Stimulated activated CD4-positive, alpha-beta T cell treated with anti-CD3 and anti-CD28 coated beads, Interleukin-12 subunit alpha, Interleukin-12 subunit beta, amount 100 ng/mL, for 48 hours (primary cell): ENCODE measurements at regions not wholly inside any gene's neighbourhood (a gene's known extent, or its start where the extent isn't known, plus 50 kb on each side); places are given as distances from the start of the nearest gene placed in this dataset.

Experiments used
- DNase-seq, 3 donors: peaks; one replicate each; pipeline ENCODE4 v3.0.0-alpha.2; 2020; ENCODE audit warnings: low read depth in 2 of 3, low spot score in 1 of 3

DNA sequence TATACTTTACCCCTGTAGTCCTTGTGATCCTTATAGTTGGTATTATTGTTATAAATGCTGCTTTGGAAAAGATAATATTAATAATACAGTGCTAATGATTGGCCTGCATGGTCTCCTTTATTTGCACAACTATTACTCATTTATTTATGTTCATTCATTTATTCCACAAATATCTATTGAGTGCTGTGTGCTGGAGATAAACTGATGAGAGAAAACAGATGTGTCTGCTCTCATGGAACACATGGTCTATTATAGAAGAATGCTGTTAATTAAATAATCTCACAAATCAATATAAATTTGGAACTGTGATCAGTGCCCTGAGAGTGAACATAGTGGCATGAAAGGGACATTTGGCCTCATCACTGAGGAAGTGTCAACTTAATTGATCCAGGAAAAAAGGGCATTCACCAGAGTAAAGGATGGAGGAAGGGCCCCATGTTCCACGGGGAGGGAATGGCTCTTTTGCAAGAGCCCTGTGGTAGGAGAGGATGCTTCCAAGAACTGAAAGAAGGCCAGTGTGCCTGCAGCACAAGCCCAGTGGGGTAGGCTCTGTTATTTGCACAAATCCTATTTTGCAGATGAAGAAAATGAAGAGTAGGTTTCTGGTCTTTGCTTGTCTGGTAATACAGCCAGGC, 91.5 kb upstream of the STK39 start:
- no peak for DNase-seq

DNA sequence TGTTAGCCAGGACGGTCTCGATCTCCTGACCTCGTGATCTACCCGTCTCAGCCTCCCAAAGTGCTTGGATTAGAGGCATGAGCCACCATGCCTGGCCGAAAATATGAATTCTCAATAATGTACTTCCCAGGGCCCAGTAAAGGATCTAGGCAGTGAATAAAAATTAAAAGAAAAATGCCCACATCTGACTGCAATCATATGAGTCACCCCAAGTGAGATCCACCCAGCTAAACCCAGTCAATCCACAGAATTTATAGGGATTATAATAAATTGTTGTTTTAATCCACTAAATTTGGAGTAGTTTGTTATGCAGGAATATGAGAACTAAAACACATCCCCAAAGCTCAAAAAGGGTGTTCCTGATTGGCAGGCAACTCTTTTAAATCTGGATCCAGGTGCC, 93.5 kb upstream of the STK39 start:
- DNase-seq = no peak

DNA sequence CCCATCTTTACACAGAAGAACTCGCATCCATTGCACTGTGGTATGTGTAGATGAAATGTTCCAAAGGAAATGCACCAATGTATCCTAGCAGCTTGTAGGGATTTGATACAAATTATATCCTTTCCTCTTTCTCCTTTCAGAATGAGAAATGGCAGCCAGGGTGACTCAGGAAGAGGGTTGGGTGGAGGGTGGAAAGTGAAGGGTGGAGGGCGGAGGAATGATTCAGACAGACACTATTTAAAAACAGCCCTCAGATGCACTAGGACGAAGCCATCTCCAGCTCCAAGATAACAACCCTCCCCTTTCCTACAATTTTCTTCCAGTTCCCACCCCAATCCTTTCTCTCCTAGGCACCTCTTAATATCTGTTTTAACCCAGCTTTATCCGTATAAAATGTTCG, 96.2 kb upstream of the STK39 start:
- no peak for DNase-seq

DNA sequence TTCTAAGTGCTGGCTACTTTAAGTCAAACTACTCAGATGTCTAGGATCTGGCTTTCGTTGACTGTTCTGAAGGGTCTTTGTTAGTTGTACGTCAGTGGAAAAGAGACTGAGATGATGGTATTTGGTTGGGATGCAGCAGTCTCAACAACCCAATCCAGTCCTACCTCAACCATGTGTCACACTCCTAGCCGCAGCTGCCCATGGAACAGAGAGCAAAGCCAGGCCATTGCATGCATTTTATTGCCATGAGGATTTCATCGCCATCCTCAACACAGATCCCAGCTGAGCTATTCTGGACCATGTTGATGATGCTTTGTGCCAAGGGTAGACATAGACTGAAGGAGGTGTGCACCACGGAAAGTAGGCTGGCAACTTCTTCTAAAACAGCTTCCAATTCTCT, 97.3 kb upstream of the STK39 start:
- DNase-seq = no peak

DNA sequence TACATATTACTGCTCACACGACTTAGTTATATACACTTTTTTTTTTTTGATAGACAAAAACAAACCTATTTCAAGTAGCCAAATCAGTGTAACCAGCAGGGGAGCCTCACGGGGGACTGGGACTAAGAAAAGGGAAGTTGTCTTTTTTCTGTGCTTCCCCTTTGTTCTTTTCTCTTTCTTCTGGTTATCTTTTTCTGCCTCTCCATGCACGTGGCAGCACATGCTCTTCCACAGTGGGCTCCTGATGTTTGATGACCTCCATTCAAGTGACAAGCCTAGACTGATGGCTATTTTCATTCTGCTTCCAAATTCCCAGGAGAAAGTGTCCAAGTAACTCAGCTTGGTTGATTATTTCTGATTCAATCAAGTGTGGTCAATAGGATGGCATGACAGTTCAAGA, 98.2 kb upstream of the STK39 start:
- DNase-seq = no peak

DNA sequence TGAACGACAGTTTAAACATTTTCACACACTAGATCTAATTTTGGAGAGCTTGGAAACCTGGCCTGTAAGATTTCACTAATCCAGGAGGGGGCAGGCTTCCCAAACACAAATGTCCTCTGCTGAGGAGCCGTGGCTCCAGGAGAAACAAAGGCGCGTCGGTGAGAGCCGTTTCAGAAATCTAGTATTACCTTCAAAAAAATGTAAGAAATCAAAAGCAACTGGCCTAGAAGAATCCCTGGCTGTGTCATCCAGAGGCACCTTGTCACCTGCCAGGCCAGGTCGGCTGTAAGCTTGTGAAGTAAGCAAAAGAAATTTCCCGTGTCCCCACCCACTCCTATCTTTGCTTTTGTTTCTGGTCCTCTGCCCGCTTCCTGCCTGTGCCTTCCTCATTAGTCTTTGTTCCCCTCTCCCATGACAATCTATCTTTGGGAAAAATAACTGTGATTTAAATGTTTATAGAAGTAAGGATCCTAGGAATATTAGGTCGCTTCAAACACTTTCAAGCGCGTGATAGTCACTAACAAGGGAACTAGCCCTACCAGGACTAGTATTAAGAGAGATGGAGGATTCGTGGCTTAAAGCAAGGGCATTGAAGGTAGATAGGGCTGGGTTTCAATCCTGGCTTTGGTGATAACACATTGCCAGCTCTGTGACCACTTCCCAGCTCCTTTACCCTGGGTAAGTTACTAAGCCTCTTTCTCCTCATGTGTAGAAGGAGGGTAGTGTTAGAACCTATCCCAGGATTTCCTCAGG, 99.5 kb upstream of the STK39 start:
- peak; percentile 36 to 69 (median 48) for DNase-seq

DNA sequence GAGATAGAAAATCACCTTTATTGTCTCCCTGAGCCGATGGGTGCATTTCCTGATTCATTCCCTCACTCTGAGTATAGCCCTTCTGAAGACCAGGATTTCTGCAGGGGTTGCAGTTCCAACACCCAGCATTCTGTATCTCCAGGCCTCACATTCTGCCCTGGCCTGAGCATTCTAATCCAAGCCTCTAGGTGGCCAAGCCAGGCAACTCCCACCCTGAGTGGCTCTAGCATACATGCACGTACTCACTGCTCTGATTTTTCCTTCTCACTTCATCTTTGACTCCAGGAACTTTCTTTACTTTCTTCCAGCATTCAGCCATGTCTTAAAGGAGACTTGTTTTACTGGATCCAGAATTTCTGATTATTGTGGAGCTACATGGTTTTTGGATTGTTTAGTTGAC, 100.7 kb upstream of the STK39 start:
- no peak for DNase-seq

DNA sequence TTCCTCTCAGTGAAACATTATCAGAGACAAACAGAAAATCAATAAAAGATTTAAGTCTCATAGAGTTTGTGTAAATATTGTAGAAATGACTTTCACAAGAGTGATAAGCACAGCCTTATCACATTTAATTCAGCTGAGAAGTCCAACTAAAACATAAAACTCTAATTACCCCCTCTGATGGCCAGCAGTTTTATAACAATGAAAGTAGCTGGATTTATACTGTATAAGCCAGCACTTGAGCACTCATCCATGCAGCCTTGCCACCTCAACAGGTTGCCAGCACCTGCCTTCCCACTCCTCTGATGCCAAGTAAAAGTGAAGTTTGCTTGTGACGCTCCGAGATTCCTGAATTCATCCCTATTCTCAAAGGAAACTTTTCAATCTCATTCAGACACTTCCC, 103.0 kb upstream of the STK39 start:
- no peak for DNase-seq

DNA sequence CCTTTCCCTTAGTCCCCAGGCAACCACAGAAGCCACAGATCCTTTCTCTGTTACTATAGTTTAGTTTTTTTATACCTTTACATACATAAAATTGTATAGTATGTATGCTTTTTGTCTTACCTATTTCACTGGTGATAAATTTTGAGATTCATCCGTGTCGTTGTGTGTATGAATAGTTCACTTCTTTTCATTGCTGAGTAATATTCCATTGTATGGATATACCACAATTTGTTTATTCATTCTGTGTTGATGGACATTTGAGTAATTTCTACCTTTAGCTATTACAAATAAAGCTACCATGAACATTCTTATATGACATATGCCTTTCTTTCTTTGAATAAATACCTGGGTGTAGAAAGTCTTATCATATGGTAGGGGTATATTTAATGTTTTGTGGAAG, 102.8 kb upstream of the CERS6 start:
- DNase-seq = no peak

DNA sequence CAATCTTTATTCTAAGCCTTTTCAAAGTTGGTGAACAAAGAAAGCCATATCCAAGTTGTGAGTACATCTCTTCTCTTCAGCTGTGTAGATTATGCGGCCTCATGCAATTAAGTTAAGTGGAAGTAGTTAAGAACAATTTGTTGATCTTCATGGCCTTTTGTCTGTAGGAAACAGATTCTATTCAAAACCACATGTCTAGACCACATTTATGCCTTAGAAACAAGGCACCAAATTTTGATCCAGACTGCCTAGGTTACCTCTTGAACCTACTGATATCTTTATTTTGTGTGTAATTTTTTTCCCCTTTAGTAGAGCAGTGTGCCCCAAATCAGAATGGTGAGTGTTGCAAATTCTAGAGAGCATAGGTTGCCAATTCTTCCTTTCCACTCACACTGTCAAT, 101.6 kb upstream of the CERS6 start:
- no peak for DNase-seq

DNA sequence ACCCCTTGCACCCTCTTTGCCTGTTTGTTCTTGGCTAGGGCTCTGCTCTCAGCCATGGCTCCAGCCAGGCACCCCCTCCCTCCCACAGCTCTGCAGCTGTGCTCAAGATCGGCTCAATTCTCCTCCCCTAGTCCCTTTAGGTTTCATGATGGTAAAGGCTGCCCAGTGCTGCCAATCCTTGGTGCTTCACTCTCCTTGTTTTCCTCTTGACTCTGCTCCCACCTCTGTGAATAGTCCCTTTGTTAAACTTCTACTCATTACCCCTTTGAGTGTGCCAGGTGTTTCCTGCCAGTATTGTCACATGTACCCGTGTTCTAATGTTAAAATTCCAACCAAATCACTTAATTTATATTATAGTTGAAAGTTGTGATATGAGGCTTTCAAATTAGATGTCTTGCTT, 101.0 kb upstream of the CERS6 start:
- DNase-seq = no peak

DNA sequence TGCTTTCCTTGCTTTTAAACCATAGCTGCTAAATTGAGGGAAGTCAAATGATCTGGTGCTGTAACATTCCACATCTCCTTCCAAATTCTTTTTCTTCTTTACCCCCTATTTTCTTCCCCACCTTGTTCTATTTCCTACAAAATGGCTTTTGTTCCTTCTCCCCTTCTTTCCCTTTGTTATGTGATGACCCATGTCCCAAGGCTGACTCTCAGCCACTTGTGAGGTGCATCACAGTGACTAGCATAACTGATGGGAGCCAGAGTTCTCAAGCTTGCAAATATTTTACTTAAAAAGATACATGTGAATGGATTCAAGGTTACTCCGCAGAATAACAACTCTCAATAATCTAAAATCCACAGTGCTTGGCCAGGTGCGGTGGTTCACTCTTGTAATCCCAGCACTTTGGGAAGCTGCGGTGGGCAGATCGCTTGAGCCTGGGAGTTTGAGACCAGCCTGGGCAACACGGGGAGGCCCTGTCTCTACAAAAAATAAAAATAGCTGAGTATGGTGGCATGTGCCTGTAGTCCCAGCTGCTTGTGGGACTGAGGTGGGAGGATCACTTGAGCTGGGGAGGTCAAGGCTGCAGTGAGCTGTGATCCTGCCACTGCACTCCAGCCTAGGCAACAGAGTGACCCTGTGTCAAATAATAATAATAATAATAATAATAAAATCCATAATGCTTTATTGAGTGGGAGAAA, 100.1 kb upstream of the CERS6 start:
- no peak for DNase-seq

DNA sequence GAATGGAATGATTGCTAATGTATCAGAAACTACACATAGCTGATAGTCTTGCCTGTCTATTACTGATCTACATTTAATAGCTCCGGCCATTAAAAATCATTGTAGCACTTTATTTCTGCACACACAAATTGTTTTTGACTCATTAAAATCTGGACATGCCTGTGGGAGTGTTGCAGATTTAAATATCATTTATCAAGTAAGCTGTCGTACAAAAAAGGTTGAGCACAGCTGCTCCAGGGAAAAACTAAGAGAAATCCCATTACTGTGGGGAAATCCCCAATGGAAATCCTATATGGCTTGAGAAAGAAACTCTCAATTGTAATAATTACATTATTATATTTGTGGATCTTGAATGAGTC, 99.6 kb upstream of the CERS6 start:
- DNase-seq = no peak

DNA sequence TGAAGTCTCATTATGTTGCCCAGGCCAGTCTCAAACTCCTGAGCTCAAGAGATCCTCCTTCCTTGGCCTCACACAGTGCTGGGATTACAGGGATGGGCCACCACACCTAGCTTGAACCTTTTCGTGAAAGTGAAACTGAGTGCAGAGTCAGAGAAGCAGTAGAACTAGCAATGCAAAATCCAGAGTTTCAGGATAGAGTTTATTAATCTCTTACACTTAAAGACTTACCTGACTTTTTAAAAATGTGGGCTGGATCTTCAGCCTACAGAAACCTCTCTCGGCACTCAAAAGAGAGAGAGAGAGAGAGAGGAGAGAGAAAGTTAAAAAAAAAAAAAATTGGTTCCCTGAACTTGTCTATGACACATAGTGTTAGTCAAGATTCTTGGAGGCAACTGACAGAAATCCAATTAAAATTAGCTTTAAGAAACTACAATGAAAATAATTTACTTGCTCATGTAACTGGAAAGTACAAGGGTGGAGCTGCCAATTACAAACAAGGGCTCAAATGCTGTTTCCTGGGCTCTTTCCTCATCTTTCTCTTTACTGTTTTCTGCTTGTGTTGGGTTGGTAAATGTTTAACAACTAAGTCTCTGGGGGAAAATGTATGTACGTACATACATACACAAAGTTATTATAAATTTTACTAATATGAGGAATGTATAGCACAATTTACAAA, 98.1 kb upstream of the CERS6 start:
- DNase-seq = no peak

DNA sequence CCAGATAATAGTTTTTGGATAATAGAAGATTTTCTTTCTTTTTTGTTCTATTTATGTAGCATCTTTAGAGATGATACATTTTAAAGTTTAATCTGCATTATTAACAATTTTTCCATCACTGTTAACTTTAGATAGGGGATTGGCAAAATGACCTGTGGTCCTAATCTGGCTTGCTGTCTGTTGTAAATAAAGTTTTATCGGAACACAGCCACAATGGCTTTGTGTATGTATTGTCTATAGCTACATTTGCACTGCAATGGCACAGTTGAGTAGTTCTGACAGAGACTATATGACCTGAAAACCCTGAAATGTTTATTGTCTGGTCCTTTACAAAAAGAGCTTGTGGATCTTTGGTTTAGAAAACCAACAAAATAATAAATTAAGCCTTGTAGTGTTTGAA, 97.0 kb upstream of the CERS6 start:
- DNase-seq = no peak

DNA sequence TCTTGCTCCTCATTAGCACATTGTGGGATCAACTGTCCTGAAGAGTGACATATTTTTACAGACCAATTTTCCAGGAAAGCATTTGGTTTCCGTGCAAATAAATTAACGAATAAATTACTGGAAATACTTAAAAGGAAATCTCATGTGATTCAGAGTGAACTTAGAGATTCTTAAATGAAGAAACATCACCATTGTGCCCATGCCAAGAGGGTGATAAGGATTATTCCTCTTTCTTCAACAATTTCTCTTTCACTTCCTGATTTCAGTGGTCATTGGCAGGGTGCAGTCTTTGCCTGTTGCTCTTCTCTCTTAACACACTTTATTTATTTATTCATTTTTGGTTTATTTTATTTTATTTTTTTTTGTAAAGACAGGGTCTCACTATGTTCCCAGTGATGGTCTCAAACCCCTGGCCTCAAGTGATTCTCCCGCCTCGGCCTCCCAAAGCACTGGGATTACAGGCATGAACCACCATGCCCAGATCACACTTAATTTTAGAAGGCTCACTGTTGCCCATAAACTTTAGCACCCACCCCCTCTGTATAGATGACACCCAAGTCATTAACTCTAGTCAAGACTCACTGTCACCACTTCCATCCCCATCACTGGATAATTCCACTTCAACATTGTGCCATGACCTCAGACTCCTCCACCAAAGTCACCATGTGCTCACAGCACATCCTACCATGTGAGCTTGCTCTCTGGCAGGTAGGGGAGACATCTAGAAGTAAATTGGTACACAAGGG, 92.6 kb upstream of the CERS6 start:
- DNase-seq = no peak

DNA sequence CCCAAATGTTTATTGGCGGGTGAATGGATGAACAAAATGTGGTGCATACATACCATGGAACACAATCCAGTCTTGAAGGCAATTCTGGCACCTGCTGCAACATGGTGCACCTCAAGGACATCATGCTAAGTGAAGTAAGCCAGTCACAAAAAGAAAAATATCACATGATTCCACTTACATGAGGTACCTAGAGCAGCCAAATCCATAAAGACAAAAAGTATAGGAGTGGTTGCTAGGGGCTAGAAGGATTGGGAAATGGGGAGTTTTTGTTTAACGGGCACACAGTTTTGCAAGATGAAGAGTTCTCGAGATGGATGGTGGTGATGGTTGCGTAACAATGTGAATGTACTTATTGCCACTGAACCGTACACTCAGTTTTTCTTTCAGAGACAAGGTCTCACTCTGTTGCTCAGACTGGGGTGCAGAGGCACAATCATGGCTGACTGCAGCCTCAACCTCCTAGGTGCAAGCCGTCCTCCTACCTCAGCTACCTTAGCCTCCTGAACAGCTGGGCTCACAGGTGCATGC, 90.9 kb upstream of the CERS6 start:
- no peak for DNase-seq

DNA sequence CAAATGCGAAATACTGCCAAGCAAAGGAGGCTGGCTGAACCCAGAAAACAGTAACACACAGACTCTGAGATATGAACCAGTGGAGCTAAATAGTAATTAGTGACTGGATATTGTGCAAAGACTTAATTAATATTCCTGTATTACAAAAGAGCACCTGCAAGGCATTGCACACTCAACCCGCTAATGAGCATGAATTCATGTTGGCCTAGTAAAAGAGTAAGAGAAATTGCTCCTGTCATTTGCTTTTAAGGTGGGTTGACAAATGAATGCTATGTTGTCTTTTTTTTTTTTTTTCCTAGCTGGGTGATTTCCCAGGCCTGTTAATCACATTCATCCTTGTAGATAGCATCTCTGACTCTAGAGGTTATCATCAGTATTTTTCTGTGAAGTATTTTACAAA, 87.0 kb upstream of the CERS6 start:
- no peak for DNase-seq

DNA sequence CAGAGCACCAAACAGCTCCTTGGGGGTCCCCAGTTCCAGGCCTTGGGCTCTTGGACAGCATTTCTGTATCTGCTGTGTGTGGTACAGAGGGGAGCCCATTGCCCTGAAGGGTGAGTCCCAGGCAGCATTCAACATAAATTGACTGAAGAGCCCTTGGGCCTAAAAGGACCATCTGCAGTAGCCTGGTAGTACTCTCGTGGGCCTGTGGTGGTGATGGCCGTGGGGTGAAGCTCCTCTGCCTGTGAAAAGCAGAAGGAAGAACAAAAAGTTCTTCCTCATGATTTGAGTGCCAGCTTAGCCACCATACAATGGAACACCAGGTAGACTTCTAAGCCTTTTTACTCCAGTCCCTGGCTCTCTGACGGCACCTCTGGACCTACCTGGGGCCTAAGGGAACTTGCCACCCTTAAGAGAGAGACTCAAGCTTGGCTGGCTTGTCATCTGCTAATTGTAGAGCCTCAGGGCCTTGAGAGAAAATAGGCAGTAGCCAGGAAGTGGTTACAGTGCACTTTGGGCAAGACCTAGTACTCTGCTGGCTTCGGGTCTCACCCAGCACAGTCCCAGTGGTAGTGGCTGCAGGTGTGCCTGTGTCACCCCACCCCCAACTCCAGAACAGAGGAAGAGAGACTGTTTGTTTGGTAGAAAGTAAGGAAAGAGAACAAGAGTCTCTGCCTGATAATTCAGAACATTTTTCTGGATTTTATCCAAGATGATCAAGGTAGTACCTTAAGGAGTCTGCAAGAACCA, 84.6 kb upstream of the CERS6 start:
- DNase-seq = no peak

DNA sequence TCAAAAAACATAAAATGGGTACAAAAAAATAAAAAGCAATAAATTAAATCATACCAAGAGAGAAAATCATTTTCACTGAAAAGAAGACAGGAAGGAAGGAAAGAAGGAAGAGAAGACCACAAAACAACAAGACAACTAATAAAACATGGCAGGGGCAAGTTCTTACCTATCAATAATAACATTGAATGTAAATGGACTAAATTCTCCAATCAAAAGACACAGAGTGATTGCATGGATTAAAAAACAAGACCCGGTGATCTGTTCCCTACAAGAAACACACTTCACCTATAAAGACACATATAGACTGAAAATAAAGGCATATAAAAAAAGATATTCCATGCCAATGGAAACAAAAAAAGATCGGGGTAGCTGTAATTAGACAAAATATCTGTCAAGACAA, 82.6 kb upstream of the CERS6 start:
- no peak for DNase-seq
